Mesendoderm (in vitro differentiated cells): ENCODE measurements at regions not wholly inside any gene's neighbourhood (a gene's known extent, or its start where the extent isn't known, plus 50 kb on each side); places are given as distances from the start of the nearest gene placed in this dataset.

Experiments
- DNase-seq: peaks from one replicate; pipeline ENCODE4 v3.0.0; 2013
- H2AK5ac ChIP-seq: 2 replicates; pipeline ENCODE4 v1.6.1; 2013; ENCODE audit warnings: low read length, inconsistent platforms
- H2BK120ac ChIP-seq: 2 replicates; pipeline ENCODE4 v1.6.1; 2013; ENCODE audit warnings: low read depth, mild to moderate bottlenecking, low read length, moderate library complexity, mixed read lengths
- H2BK15ac ChIP-seq: replicated peaks from 2 replicates; pipeline ENCODE4 v1.6.1; 2013; ENCODE audit warnings: low read depth, mild to moderate bottlenecking, moderate library complexity
- H2BK5ac ChIP-seq: 2 replicates; pipeline ENCODE4 v1.6.1; 2013; ENCODE audit warnings: low read length, inconsistent platforms
- H3K18ac ChIP-seq: 2 replicates; pipeline ENCODE4 v1.6.1; 2013; ENCODE audit warnings: mild to moderate bottlenecking, low read length, mixed read lengths
- H3K23ac ChIP-seq: one replicate; pipeline ENCODE4 v1.6.1; 2013; ENCODE audit warnings: low read length
- H3K27ac ChIP-seq: 2 replicates; pipeline ENCODE4 v1.5.1; 2013; ENCODE audit warnings: low read depth, mild to moderate bottlenecking, inconsistent platforms, low read length, moderate library complexity
- H3K27me3 ChIP-seq: 2 replicates; pipeline ENCODE4 v1.6.1; 2013; ENCODE audit warnings: low read length, control low read depth, mild to moderate bottlenecking, inconsistent platforms; ENCODE audit not compliant: insufficient read depth, poor library complexity
- H3K36me3 ChIP-seq: 2 replicates; pipeline ENCODE4 v1.6.1; 2013; ENCODE audit warnings: low read length, inconsistent platforms; ENCODE audit not compliant: control insufficient read depth, insufficient read depth
- H3K4ac ChIP-seq: one replicate; pipeline ENCODE4 v1.6.1; 2013; ENCODE audit warnings: low read depth, mild to moderate bottlenecking, low read length, moderate library complexity
- H3K4me1 ChIP-seq: 2 replicates; pipeline ENCODE4 v1.6.1; 2013; ENCODE audit warnings: low read depth, low read length, inconsistent platforms; ENCODE audit not compliant: control insufficient read depth
- H3K4me2 ChIP-seq: 2 replicates; pipeline ENCODE4 v1.6.1; 2013; ENCODE audit warnings: low read length
- H3K4me3 ChIP-seq: 2 replicates; pipeline ENCODE4 v1.5.1; 2013; ENCODE audit warnings: mild to moderate bottlenecking, low read length
- H3K56ac ChIP-seq: one replicate; pipeline ENCODE4 v1.6.1; 2013; ENCODE audit warnings: low read length
- H3K79me1 ChIP-seq: 2 replicates; pipeline ENCODE4 v1.6.1; 2013; ENCODE audit warnings: low read length, inconsistent platforms
- H3K79me2 ChIP-seq: 2 replicates; pipeline ENCODE4 v1.6.1; 2013; ENCODE audit warnings: mild to moderate bottlenecking, low read length; ENCODE audit not compliant: control insufficient read depth, insufficient read depth
- H3K9ac ChIP-seq: 2 replicates; pipeline ENCODE4 v1.6.1; 2013; ENCODE audit warnings: low read length, inconsistent platforms
- H4K5ac ChIP-seq: one replicate; pipeline ENCODE4 v1.6.1; 2013; ENCODE audit warnings: low read length
- H4K8ac ChIP-seq: one replicate; pipeline ENCODE4 v1.6.1; 2013; ENCODE audit warnings: low read depth, mild to moderate bottlenecking, control low read depth, low read length, moderate library complexity
- WGBS: extraction: QIAGEN DNeasy Blood & Tissue Kit; methylation state at CpG from one replicate; pipeline ENCODE4 v1.1.7; 2013; ENCODE audit warnings: low lambda C conversion rate, missing lambda C conversion rate; ENCODE audit not compliant: insufficient coverage; ENCODE audit errors: extremely low coverage; 5-methylcytosine and 5-hydroxymethylcytosine counted together

DNA sequence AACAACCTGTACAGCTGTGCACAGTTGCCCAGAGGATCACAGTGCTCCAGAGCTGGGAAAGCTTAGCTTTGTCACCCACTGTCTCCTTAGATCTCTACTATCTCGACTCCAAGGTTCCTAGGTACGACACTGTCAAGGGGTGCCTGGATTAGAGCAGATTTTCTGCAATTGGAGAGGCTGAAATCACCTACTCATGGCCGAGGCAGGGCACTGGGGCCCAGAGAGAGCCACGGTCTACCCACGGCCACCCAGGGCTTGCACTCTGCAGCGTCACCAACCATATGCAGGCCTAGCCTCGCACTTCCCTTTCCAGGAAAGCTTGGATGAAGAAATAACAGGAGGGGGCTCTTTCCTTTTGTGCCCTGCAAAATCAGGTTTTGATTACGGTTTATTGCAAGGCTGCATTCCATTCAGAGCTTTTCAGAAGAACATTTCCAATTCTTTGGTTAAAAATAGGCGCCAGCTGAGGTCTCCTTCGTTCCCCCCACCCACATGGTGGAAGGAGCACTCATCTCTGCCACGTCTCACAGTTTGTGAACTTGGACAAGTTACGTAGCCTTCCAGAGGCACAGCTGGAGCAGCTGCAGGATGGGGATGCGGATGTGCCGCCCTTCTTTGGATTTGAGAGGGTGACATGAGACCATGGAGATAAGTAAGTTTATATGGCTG, 80.0 kb downstream of the IRX5 start:
- Histone ChIP-seq H3K18ac (no peak overlapping the region), H3K23ac (no peak overlapping the region), H3K56ac (no peak overlapping the region), H4K5ac (no peak overlapping the region), H3K4me1 (no peaks in the 10 kb centered on the region), H2BK120ac (no peak overlapping the region), H2BK5ac (no peak overlapping the region), H3K4me2 (no peak overlapping the region), H3K4me3 (no peak overlapping the region), H2AK5ac (no peak overlapping the region), H3K36me3 (no peaks in the 10 kb centered on the region), H2BK15ac (no peak overlapping the region), H3K79me2 (no peaks in the 10 kb centered on the region), H4K8ac (no peak overlapping the region), H3K27ac (no peak overlapping the region), H3K27me3 (no peaks in the 10 kb centered on the region), H3K9ac (no peak overlapping the region), H3K79me1 (no peaks in the 10 kb centered on the region), H3K4ac (no peak overlapping the region)
- DNase-seq: no peak
- no CpG with 5 or more reads among the region's 14 CpGs for WGBS

DNA sequence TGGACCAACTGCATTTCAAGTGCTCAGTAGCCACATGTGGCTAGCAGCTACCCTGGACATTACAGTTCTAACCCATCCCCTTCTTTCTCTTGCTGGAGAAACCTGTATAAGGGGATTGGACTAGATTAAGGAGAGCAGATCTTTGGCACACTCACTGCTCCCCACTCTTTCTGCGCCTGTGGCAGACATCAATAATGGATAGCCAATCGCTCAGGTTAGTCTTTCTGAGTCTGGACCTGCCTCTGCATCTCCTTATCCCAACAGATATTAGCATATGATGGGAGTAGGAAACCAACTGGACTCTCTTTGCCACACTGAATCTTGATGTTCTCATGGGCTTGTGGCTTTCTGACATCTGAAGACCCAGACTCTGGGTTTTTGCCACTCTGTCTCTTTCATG, 81.7 kb downstream of the IRX5 start:
- H2AK5ac ChIP-seq: no peak overlapping the region
- no peak overlapping the region for H2BK15ac ChIP-seq
- WGBS: no CpG with 5 or more reads among the region's 2 CpGs
- no peaks in the 10 kb centered on the region for H3K4me1 ChIP-seq
- no peak overlapping the region for H3K4me3 ChIP-seq
- H3K79me2 ChIP-seq: no peaks in the 10 kb centered on the region
- H3K23ac ChIP-seq: no peak overlapping the region
- no peak overlapping the region for H3K27ac ChIP-seq
- H3K27me3 ChIP-seq: no peaks in the 10 kb centered on the region
- no peak overlapping the region for H3K4ac ChIP-seq
- no peak overlapping the region for H3K4me2 ChIP-seq
- no peak overlapping the region for H3K56ac ChIP-seq
- H3K36me3 ChIP-seq: no peaks in the 10 kb centered on the region
- no peak overlapping the region for H4K5ac ChIP-seq
- no peak overlapping the region for H3K9ac ChIP-seq
- DNase-seq: no peak
- no peak overlapping the region for H2BK120ac ChIP-seq
- no peak overlapping the region for H2BK5ac ChIP-seq
- no peaks in the 10 kb centered on the region for H3K79me1 ChIP-seq
- no peak overlapping the region for H3K18ac ChIP-seq
- H4K8ac ChIP-seq: no peak overlapping the region

DNA sequence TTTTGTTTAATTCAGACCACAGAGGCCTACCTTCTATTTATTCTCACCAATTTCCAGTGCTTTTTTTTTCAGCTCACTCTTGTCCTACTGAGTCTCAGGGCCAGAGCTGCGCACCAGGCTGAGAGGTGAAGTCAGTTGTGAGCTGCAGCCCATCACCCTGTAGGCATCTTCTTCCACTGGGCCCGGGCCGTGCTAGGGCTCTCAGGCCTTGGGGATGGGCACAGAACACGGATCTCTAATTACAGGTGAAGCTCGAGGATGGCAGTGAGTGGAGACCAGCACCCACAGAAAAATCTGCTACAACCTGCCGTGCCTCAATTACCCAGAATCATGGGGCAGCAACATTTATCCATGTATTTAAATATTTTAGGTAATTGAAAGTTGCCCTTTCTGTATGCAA, 82.1 kb downstream of the IRX5 start:
- no peak for DNase-seq
- H3K4me1 ChIP-seq: no peaks in the 10 kb centered on the region
- H4K5ac ChIP-seq: no peak overlapping the region
- no peak overlapping the region for H3K18ac ChIP-seq
- H2BK5ac ChIP-seq: no peak overlapping the region
- H3K36me3 ChIP-seq: no peaks in the 10 kb centered on the region
- no CpG with 5 or more reads among the region's 6 CpGs for WGBS
- H3K23ac ChIP-seq: no peak overlapping the region
- H3K9ac ChIP-seq: no peak overlapping the region
- H4K8ac ChIP-seq: no peak overlapping the region
- H3K4me2 ChIP-seq: no peak overlapping the region
- H3K79me2 ChIP-seq: no peaks in the 10 kb centered on the region
- H2AK5ac ChIP-seq: no peak overlapping the region
- H3K79me1 ChIP-seq: no peaks in the 10 kb centered on the region
- no peak overlapping the region for H3K27ac ChIP-seq
- H3K4me3 ChIP-seq: no peak overlapping the region
- no peak overlapping the region for H3K4ac ChIP-seq
- H2BK15ac ChIP-seq: no peak overlapping the region
- H2BK120ac ChIP-seq: no peak overlapping the region
- no peak overlapping the region for H3K56ac ChIP-seq
- H3K27me3 ChIP-seq: no peaks in the 10 kb centered on the region

- Histone ChIP-seq H3K4ac (no peak overlapping the region), H3K18ac (no peak overlapping the region), H4K5ac (no peak overlapping the region), H3K79me2 (no peaks in the 10 kb centered on the region), H3K23ac (no peak overlapping the region), H3K27ac (no peak overlapping the region), H4K8ac (no peak overlapping the region), H3K27me3 (no peaks in the 10 kb centered on the region), H3K56ac (no peak overlapping the region), H2BK120ac (no peak overlapping the region), H3K4me3 (no peak overlapping the region), H2BK5ac (no peak overlapping the region), H2AK5ac (no peak overlapping the region), H3K79me1 (no peaks in the 10 kb centered on the region), H3K4me2 (no peak overlapping the region), H2BK15ac (no peak overlapping the region), H3K4me1 (no peaks in the 10 kb centered on the region), H3K36me3 (no peaks in the 10 kb centered on the region), H3K9ac (no peak overlapping the region)
- no CpG with 5 or more reads among the region's 4 CpGs for WGBS
- DNase-seq: no peak
These were observed 83.4 kb downstream of the IRX5 start for GRCh38 chr16:55014022-55014421.

GRCh38 chr16:55015181-55015913, 84.7 kb downstream of the IRX5 start:
- Histone ChIP-seq H2AK5ac (no peak overlapping the region), H3K4me3 (no peak overlapping the region), H3K79me1 (no peaks in the 10 kb centered on the region), H3K4me1 (no peaks in the 10 kb centered on the region), H4K8ac (no peak overlapping the region), H3K9ac (no peak overlapping the region), H2BK120ac (no peak overlapping the region), H3K27me3 (no peaks in the 10 kb centered on the region), H3K36me3 (no peaks in the 10 kb centered on the region), H3K4me2 (no peak overlapping the region), H3K27ac (no peak overlapping the region), H3K23ac (no peak overlapping the region), H2BK15ac (no peak overlapping the region), H3K18ac (no peak overlapping the region), H4K5ac (no peak overlapping the region), H3K79me2 (no peaks in the 10 kb centered on the region), H2BK5ac (no peak overlapping the region), H3K56ac (no peak overlapping the region), H3K4ac (no peak overlapping the region)
- no peak for DNase-seq
- WGBS: no CpG with 5 or more reads among the region's 10 CpGs
